Esophagus muscularis mucosa (tissue), 4 donors: ENCODE measurements at regions not wholly inside any gene's neighbourhood (a gene's known extent, or its start where the extent isn't known, plus 50 kb on each side); places are given as distances from the start of the nearest gene placed in this dataset.

ENCODE experiments used
- DNase-seq: peaks from one replicate; pipeline ENCODE4 v3.0.0-alpha.2; 2017; ENCODE audit errors: extremely low spot score
- H3K27ac ChIP-seq, 4 donors: fragments of 200-600 bp; sonication (generic); replicated peaks in 1 of 4; 1 replicate in 3 of 4; 2 replicates in 1 of 4; pipeline ENCODE4 v1.5.1; 2016 to 2019; ENCODE audit warnings: mild to moderate bottlenecking in 1 of 4
- H3K27me3 ChIP-seq, 4 donors: fragments of 200-600 bp; sonication (generic); one replicate each; pipeline versions ENCODE4 v1.5.1 to v1.6.0; 2016 to 2019
- H3K36me3 ChIP-seq, 4 donors: fragments of 200-600 bp; sonication (generic); one replicate each; pipeline ENCODE4 v1.5.1; 2016 to 2019
- H3K4me1 ChIP-seq, 4 donors: fragments of 200-600 bp; sonication (generic); one replicate each; pipeline ENCODE4 v1.5.1; 2016 to 2019
- H3K4me3 ChIP-seq, 4 donors: fragments of 200-600 bp; sonication (generic); 1 replicate in 2 of 4; 2 replicates in 2 of 4; pipeline ENCODE4 v1.5.1; 2016 to 2019; ENCODE audit warnings: mild to moderate bottlenecking in 4 of 4, moderate library complexity in 1 of 4
- H3K9me3 ChIP-seq, 4 donors: fragments of 200-600 bp; sonication (generic); 1 replicate in 3 of 4; 2 replicates in 1 of 4; pipeline ENCODE4 v1.5.1; 2016 to 2019
- CTCF ChIP-seq, 3 experiments: fragments of 200-600 bp in 2 of 3; fragments of 450-650 bp in 1 of 3; sonication (generic) in 2 of 3; IDR thresholded peaks; one replicate each; pipeline ENCODE4 v1.5.1; 2017 to 2019; ENCODE audit warnings: antibody characterized with exemption in 3 of 3, mild to moderate bottlenecking in 2 of 3, moderate library complexity in 1 of 3
- EP300 ChIP-seq: sonication (generic); formaldehyde crosslinking; IDR thresholded peaks from one replicate; pipeline ENCODE4 v1.6.1; 2017; ENCODE audit warnings: antibody characterized with exemption
- POLR2A ChIP-seq: fragments of 450-650 bp; IDR thresholded peaks from one replicate; pipeline ENCODE4 v1.6.1; 2017; ENCODE audit warnings: antibody characterized with exemption, moderate library complexity, mild to moderate bottlenecking, low read depth
- POLR2AphosphoS5 ChIP-seq, 2 donors: sonication (generic); formaldehyde crosslinking; IDR thresholded peaks; one replicate each; pipeline ENCODE4 v1.6.1; 2017; ENCODE audit warnings: antibody characterized with exemption in 2 of 2
- WGBS: methylation state at CpG from one replicate; pipeline ENCODE4 v1.1.5; 2018; 5-methylcytosine and 5-hydroxymethylcytosine counted together
- intact Hi-C: fragments of 100-400 bp; cut with DNase I; formaldehyde crosslinking; loops from one replicate; pipeline ENCODE4 v1.15.1; 2023

GRCh38 chr21:31406510-31406909 is 62.4 kb upstream of the TIAM1 start:
- no peak for DNase-seq
- no peaks in the 10 kb centered on the region for H3K4me1 ChIP-seq
- WGBS: 82% methylated on average over 2 of the region's 2 CpGs
- H3K27ac ChIP-seq: no peak overlapping the region
- H3K4me3 ChIP-seq: no peak overlapping the region
- no peaks in the 10 kb centered on the region for H3K36me3 ChIP-seq
- intact Hi-C loops: no loop called here
- H3K9me3 ChIP-seq: no peaks in the 10 kb centered on the region
- TF ChIP-seq EP300: no peak
- TF ChIP-seq POLR2AphosphoS5 (IDR thresholded peaks at IDR 0.05): no peak
- no peak for TF ChIP-seq POLR2A
- TF ChIP-seq CTCF (IDR thresholded peaks at IDR 0.05): no peak
- H3K27me3 ChIP-seq: no peaks in the 10 kb centered on the region

GRCh38 chr21:31405604-31406003 is 61.5 kb upstream of the TIAM1 start:
- Histone ChIP-seq H3K9me3 (no peaks in the 10 kb centered on the region), H3K4me3 (no peak overlapping the region), H3K27ac (no peak overlapping the region), H3K36me3 (no peaks in the 10 kb centered on the region), H3K4me1 (no peaks in the 10 kb centered on the region), H3K27me3 (no peaks in the 10 kb centered on the region)
- no peak for DNase-seq
- 93% methylated on average over 3 of the region's 3 CpGs for WGBS
- TF ChIP-seq CTCF (IDR thresholded peaks at IDR 0.05) (no peak), POLR2A (no peak), EP300 (no peak), POLR2AphosphoS5 (IDR thresholded peaks at IDR 0.05) (no peak)
- intact Hi-C loops: no loop called here

GRCh38 chr21:31403596-31404333 is 59.7 kb upstream of the TIAM1 start:
- intact Hi-C loops: no loop called here
- no peak overlapping the region for H3K27ac ChIP-seq
- TF ChIP-seq POLR2AphosphoS5 (IDR thresholded peaks at IDR 0.05) (no peak), POLR2A (no peak), CTCF (IDR thresholded peaks at IDR 0.05) (no peak), EP300 (no peak)
- DNase-seq: no peak
- no peaks in the 10 kb centered on the region for H3K36me3 ChIP-seq
- 78% methylated on average over 6 of the region's 6 CpGs for WGBS
- H3K4me1 ChIP-seq: no peaks in the 10 kb centered on the region
- no peak overlapping the region for H3K4me3 ChIP-seq
- H3K9me3 ChIP-seq: no peaks in the 10 kb centered on the region
- no peaks in the 10 kb centered on the region for H3K27me3 ChIP-seq

GRCh38 chr21:31399591-31399990 is 55.5 kb upstream of the TIAM1 start:
- no peaks in the 10 kb centered on the region for H3K36me3 ChIP-seq
- H3K27ac ChIP-seq: no peak overlapping the region
- H3K27me3 ChIP-seq: no peaks in the 10 kb centered on the region
- DNase-seq: no peak
- no peak for TF ChIP-seq POLR2AphosphoS5 (IDR thresholded peaks at IDR 0.05)
- no peak for TF ChIP-seq CTCF (IDR thresholded peaks at IDR 0.05)
- TF ChIP-seq EP300: no peak
- TF ChIP-seq POLR2A: no peak
- no peak overlapping the region for H3K4me3 ChIP-seq
- 98% methylated on average over 2 of the region's 2 CpGs for WGBS
- no peaks in the 10 kb centered on the region for H3K4me1 ChIP-seq
- intact Hi-C loops: no loop called here
- no peaks in the 10 kb centered on the region for H3K9me3 ChIP-seq

- 83% methylated on average over 5 of the region's 5 CpGs for WGBS
- Histone ChIP-seq H3K4me3 (no peak overlapping the region), H3K36me3 (no peaks in the 10 kb centered on the region), H3K27me3 (no peaks in the 10 kb centered on the region), H3K9me3 (no peaks in the 10 kb centered on the region), H3K27ac (no peak overlapping the region), H3K4me1 (no peaks in the 10 kb centered on the region)
- no peak for DNase-seq
- intact Hi-C loops: no loop called here
- TF ChIP-seq POLR2AphosphoS5 (IDR thresholded peaks at IDR 0.05) (no peak), CTCF (IDR thresholded peaks at IDR 0.05) (no peak), POLR2A (no peak), EP300 (no peak)
Observed at GRCh38 chr21:31398574-31398973, 54.5 kb upstream of the TIAM1 start.
